SK-N-SH (cell line): ENCODE measurements at regions not wholly inside any gene's neighbourhood (a gene's known extent, or its start where the extent isn't known, plus 50 kb on each side); places are given as distances from the start of the nearest gene placed in this dataset.

ENCODE experiments used
- CTCF ChIA-PET: fragments of 300-600, 350-600 bp; formaldehyde crosslinking; extraction: SDS; loops from one replicate; lab custom pipeline; 2021; lab: Yijun Ruan, JAX
- POLR2A ChIA-PET: fragments of 350-600 bp; sonication (Branson Sonifier 250); formaldehyde crosslinking; extraction: SDS; loops from one replicate; lab custom pipeline; 2020; ENCODE audit warnings: antibody characterized with exemption, inconsistent platforms; lab: Yijun Ruan, JAX
- DNase-seq: peaks from one replicate; pipeline ENCODE4 v3.0.0; 2012
- H2AFZ ChIP-seq: fragments of 200-600 bp; sonication (generic); 2 replicates; pipeline ENCODE4 v1.8.1; 2016; ENCODE audit warnings: antibody characterized with exemption, mild to moderate bottlenecking, low read depth
- H3F3A ChIP-seq: fragments of 200-600 bp; sonication (generic); replicated peaks from 2 replicates; pipeline ENCODE3; 2016; ENCODE audit warnings: antibody characterized with exemption, mild to moderate bottlenecking; ENCODE audit not compliant: insufficient read depth
- H3K27ac ChIP-seq, 2 experiments: fragments of 200-500 bp in 1 of 2; fragments of 200-600 bp in 1 of 2; sonication (Bioruptor generic) in 1 of 2; sonication (generic), shearing (Covaris generic) in 1 of 2; 2 replicates each; pipeline versions ENCODE4 v1.5.1 to v1.6.1; 2014 to 2016; ENCODE audit warnings: low read depth in 2 of 2, inconsistent platforms in 1 of 2, low read length in 1 of 2, mild to moderate bottlenecking in 1 of 2, mixed read lengths in 1 of 2
- H3K27me3 ChIP-seq: fragments of 200-600 bp; sonication (generic), shearing (Covaris generic); 2 replicates; pipeline ENCODE4 v1.6.1; 2016; ENCODE audit warnings: mixed run types; ENCODE audit not compliant: insufficient read depth
- H3K36me3 ChIP-seq, 2 experiments: fragments of 200-500 bp in 1 of 2; fragments of 200-600 bp in 1 of 2; sonication (Bioruptor generic) in 1 of 2; sonication (generic) in 1 of 2; replicated peaks in 1 of 2; 2 replicates each; pipeline versions ENCODE3 to v1.5.1; 2014 to 2016; ENCODE audit warnings: low read length in 1 of 2, mild to moderate bottlenecking in 1 of 2; ENCODE audit not compliant: insufficient read depth in 2 of 2, control insufficient read depth in 1 of 2
- H3K4me1 ChIP-seq, 2 experiments: fragments of 200-500 bp in 1 of 2; fragments of 200-600 bp in 1 of 2; sonication (Bioruptor generic) in 1 of 2; sonication (generic), shearing (Covaris generic) in 1 of 2; 2 replicates each; pipeline versions ENCODE4 v1.5.1 to v1.6.1; 2014 to 2016; ENCODE audit warnings: low read depth in 1 of 2, low read length in 1 of 2, mixed run types in 1 of 2; ENCODE audit not compliant: insufficient read depth in 2 of 2, control insufficient read depth in 1 of 2
- H3K4me2 ChIP-seq: fragments of 200-600 bp; sonication (generic), shearing (Covaris generic); 2 replicates; pipeline ENCODE4 v1.6.1; 2017; ENCODE audit warnings: mixed run types
- H3K4me3 ChIP-seq, 2 experiments: fragments of 200-500 bp in 1 of 2; fragments of 200-600 bp in 1 of 2; sonication (Bioruptor generic) in 1 of 2; sonication (generic), shearing (Covaris generic) in 1 of 2; 2 replicates each; pipeline versions ENCODE4 v1.5.1 to v1.8.1; 2014 to 2016; ENCODE audit warnings: low read depth in 2 of 2, inconsistent platforms in 1 of 2, low read length in 1 of 2, mild to moderate bottlenecking in 1 of 2, mixed read lengths in 1 of 2, moderate library complexity in 1 of 2
- H3K79me2 ChIP-seq: fragments of 200-600 bp; sonication (generic); 2 replicates; pipeline ENCODE4 v1.8.1; 2017; ENCODE audit warnings: mild to moderate bottlenecking; ENCODE audit not compliant: insufficient read depth
- H3K9ac ChIP-seq: fragments of 200-600 bp; sonication (generic); 2 replicates; pipeline ENCODE4 v1.6.1; 2017; ENCODE audit warnings: mixed run types
- H3K9me2 ChIP-seq: fragments of 200-600 bp; sonication (generic); 2 replicates; pipeline ENCODE4 v1.6.1; 2017; ENCODE audit warnings: mixed run types
- H3K9me3 ChIP-seq: fragments of 200-600 bp; sonication (generic); 2 replicates; pipeline ENCODE4 v1.6.1; 2017; ENCODE audit warnings: mixed run types, mild to moderate bottlenecking, moderate library complexity
- H4K20me1 ChIP-seq: fragments of 200-600 bp; sonication (generic); 2 replicates; pipeline ENCODE4 v1.6.1; 2017; ENCODE audit warnings: mild to moderate bottlenecking, mixed run types; ENCODE audit not compliant: insufficient read depth
- CTCF ChIP-seq: fragments of 200-600 bp; sonication (generic); IDR thresholded peaks from 2 replicates; pipeline ENCODE4 v1.6.1; 2017; ENCODE audit warnings: antibody characterized with exemption, mild to moderate bottlenecking, moderate library complexity
- ELF1 ChIP-seq: IDR thresholded peaks from 2 replicates; pipeline ENCODE4 v1.4.0; 2012
- EZH2phosphoT487 ChIP-seq: fragments of 200-600 bp; sonication (generic); IDR thresholded peaks from 2 replicates; pipeline ENCODE4 v1.6.1; 2017; ENCODE audit warnings: low read depth, mixed run types, mild to moderate bottlenecking, antibody characterized with exemption, moderate library complexity, borderline replicate concordance
- GATA2 ChIP-seq: sonication (generic); formaldehyde crosslinking; IDR thresholded peaks from 2 replicates; pipeline ENCODE4 v1.5.0; 2020; ENCODE audit warnings: mild to moderate bottlenecking, missing genetic modification reagents
- MXI1 ChIP-seq: IDR thresholded peaks from 2 replicates; pipeline ENCODE4 v1.6.1; 2012; ENCODE audit warnings: mild to moderate bottlenecking, low read depth, low read length, improper control_type of control experiment
- NFIC ChIP-seq: IDR thresholded peaks from 2 replicates; pipeline ENCODE4 v1.4.0; 2012; ENCODE audit warnings: borderline replicate concordance
- NRF1 ChIP-seq: IDR thresholded peaks from 2 replicates; pipeline ENCODE4 v1.6.1; 2012; ENCODE audit warnings: low read depth, mild to moderate bottlenecking, low read length
- POLR2AphosphoS5 ChIP-seq: IDR thresholded peaks from 2 replicates; pipeline ENCODE4 v1.6.1; 2012; ENCODE audit warnings: low read depth, low read length
- RCOR1 ChIP-seq: fragments of 150-350 bp; IDR thresholded peaks from 2 replicates; pipeline ENCODE4 v1.6.1; 2017; ENCODE audit warnings: antibody characterized with exemption, low read length
- REST ChIP-seq: IDR thresholded peaks from 2 replicates; pipeline ENCODE4 v1.6.1; 2012; ENCODE audit warnings: mild to moderate bottlenecking, low read depth, low read length, moderate library complexity
- RXRA ChIP-seq: IDR thresholded peaks from 2 replicates; pipeline ENCODE4 v1.4.0; 2012; ENCODE audit warnings: low read depth, mild to moderate bottlenecking, borderline replicate concordance
- TAF1 ChIP-seq: IDR thresholded peaks from 2 replicates; pipeline ENCODE4 v1.6.1; 2012; ENCODE audit warnings: low read depth, mild to moderate bottlenecking, low read length, moderate library complexity, borderline replicate concordance
- TCF12 ChIP-seq: IDR thresholded peaks from 2 replicates; pipeline ENCODE4 v1.4.0; 2012
- USF2 ChIP-seq: fragments of 150-350 bp; IDR thresholded peaks from 2 replicates; pipeline ENCODE4 v1.6.1; 2017; ENCODE audit warnings: antibody characterized with exemption, low read length, low read depth, borderline replicate concordance
- YY1 ChIP-seq: IDR thresholded peaks from 2 replicates; pipeline ENCODE4 v1.4.0; 2012; ENCODE audit warnings: low read depth, mild to moderate bottlenecking
- ZBTB33 ChIP-seq: IDR thresholded peaks from 2 replicates; pipeline ENCODE4 v1.4.0; 2012; ENCODE audit warnings: low read depth, borderline replicate concordance
- WGBS: methylation state at CpG from one replicate; pipeline ENCODE4 v1.1.6; 2017; ENCODE audit warnings: low lambda C conversion rate; 5-methylcytosine and 5-hydroxymethylcytosine counted together

- Histone ChIP-seq H3K9ac (no peak overlapping the region), H3K9me2 (no peaks in the 10 kb centered on the region), H3K4me3 (no peak overlapping the region), H3K4me2 (no peak overlapping the region), H4K20me1 (no peaks in the 10 kb centered on the region), H3K27ac (no peak overlapping the region), H3K36me3 (no peaks in the 10 kb centered on the region), H3K4me1 (no peaks in the 10 kb centered on the region), H3K9me3 (no peaks in the 10 kb centered on the region), H3K79me2 (no peaks in the 10 kb centered on the region), H3F3A (no peaks in the 10 kb centered on the region), H2AFZ (no peak overlapping the region), H3K27me3 (no peaks in the 10 kb centered on the region)
- ChIA-PET CTCF (interaction anchor here (0.6 kb wide), 1 partner anchor 959 kb away, joined by 3 read pairs; no protein-coding TSS in a partner anchor), POLR2A (no interaction called here)
- TF ChIP-seq ELF1 (no peak), NRF1 (no peak), TCF12 (no peak), MXI1 (no peak), TAF1 (no peak), NFIC (no peak), ZBTB33 (no peak), USF2 (no peak), EZH2phosphoT487 (no peak)
- WGBS, result 23% methylated on average over 3 of the region's 4 CpGs
- no peak for DNase-seq
These were observed 289.6 kb downstream of the TCERG1L start for GRCh38 chr10:131021969-131022368.

GRCh38 chr10:131022369-131022768, 289.2 kb downstream of the TCERG1L start:
- Histone ChIP-seq H3K4me3 (no peak overlapping the region), H3K79me2 (no peaks in the 10 kb centered on the region), H3K27ac (no peak overlapping the region), H3F3A (no peaks in the 10 kb centered on the region), H3K4me2 (no peak overlapping the region), H4K20me1 (no peaks in the 10 kb centered on the region), H3K27me3 (no peaks in the 10 kb centered on the region), H3K9me2 (no peaks in the 10 kb centered on the region), H3K9me3 (no peaks in the 10 kb centered on the region), H2AFZ (no peak overlapping the region), H3K36me3 (no peaks in the 10 kb centered on the region), H3K4me1 (no peaks in the 10 kb centered on the region), H3K9ac (no peak overlapping the region)
- ChIA-PET POLR2A (no interaction called here), CTCF (interaction anchor here (0.6 kb wide), 1 partner anchor 959 kb away, joined by 3 read pairs; no protein-coding TSS in a partner anchor)
- no peak for TF ChIP-seq NFIC
- TF ChIP-seq EZH2phosphoT487, result no peak
- no peak for TF ChIP-seq TAF1
- TF ChIP-seq RXRA, result no peak
- no peak for TF ChIP-seq REST
- no peak for TF ChIP-seq GATA2 (CRISPR knock-in tag)
- TF ChIP-seq RCOR1, result no peak
- TF ChIP-seq USF2, result no peak
- TF ChIP-seq YY1, result no peak
- no peak for TF ChIP-seq MXI1
- TF ChIP-seq CTCF, result no peak
- TF ChIP-seq POLR2AphosphoS5, result no peak
- DNase-seq, result no peak
- 35% methylated on average over 6 of the region's 10 CpGs for WGBS
